ENCODE measurements at regions not wholly inside any gene's neighbourhood (a gene's known extent, or its start where the extent isn't known, plus 50 kb on each side); places are given as distances from the start of the nearest gene placed in this dataset.
A peak's percentile ranks its signal among the peaks of the same experiment; 100 is the strongest.

GRCh38 chr10:21057436-21057835 is 160.3 kb upstream of the NEBL start:
- H3K27ac ChIP-seq = no peak overlapping the region
- ATAC-seq (replicated peaks in 6 of 8) = no peak
- WGBS, 10 experiments = 27 to 100% (median 89%) methylated on average over 1 to 8 of the region's 8 CpGs; no CpG with 5 or more reads in 1 of the 10 experiments
- in situ Hi-C loops (cut with MboI; ENCODE audit: low pct_unique_long_range_greater_than_20kb in 2 of 9, low sequenced_read_pairs in 9 of 9, unreplicated experiment in 9 of 9) = no loop called here
- H3K4me1 ChIP-seq (replicated peaks in 1 of 2) = no peaks in the 10 kb centered on the region
- H3K4me3 ChIP-seq = no peak overlapping the region

- Histone ChIP-seq H3K4me3 (no peak overlapping the region), H3K27ac (no peak overlapping the region), H3K4me1 (replicated peaks in 1 of 2) (no peaks in the 10 kb centered on the region)
- no peak for ATAC-seq (replicated peaks in 6 of 8)
- WGBS, 10 experiments = 0 to 83% (median 62%) methylated on average over 1 to 4 of the region's 4 CpGs
- in situ Hi-C loops (cut with MboI; ENCODE audit: low pct_unique_long_range_greater_than_20kb in 2 of 9, low sequenced_read_pairs in 9 of 9, unreplicated experiment in 9 of 9) = no loop called here
Observed at GRCh38 chr10:21056461-21056860, 159.3 kb upstream of the NEBL start.

- WGBS, 10 experiments = 0 to 83% (median 65%) methylated on average over 1 to 11 of the region's 12 CpGs; no CpG with 5 or more reads in 1 of the 10 experiments
- Histone ChIP-seq H3K4me3 (no peak overlapping the region), H3K4me1 (replicated peaks in 1 of 2) (no peaks in the 10 kb centered on the region), H3K27ac (no peak overlapping the region)
- in situ Hi-C loops (cut with MboI; ENCODE audit: low pct_unique_long_range_greater_than_20kb in 2 of 9, low sequenced_read_pairs in 9 of 9, unreplicated experiment in 9 of 9) = no loop called here
- ATAC-seq (replicated peaks in 6 of 8) = no peak
Observed at GRCh38 chr10:21055339-21056135, 158.4 kb upstream of the NEBL start.

GRCh38 chr10:21053953-21054690 is 157.0 kb upstream of the NEBL start:
- no peak for ATAC-seq (replicated peaks in 6 of 8)
- in situ Hi-C loops (cut with MboI; ENCODE audit: low pct_unique_long_range_greater_than_20kb in 2 of 9, low sequenced_read_pairs in 9 of 9, unreplicated experiment in 9 of 9) = no loop called here
- Histone ChIP-seq H3K4me1 (replicated peaks in 1 of 2) (no peaks in the 10 kb centered on the region), H3K4me3 (no peak overlapping the region), H3K27ac (no peak overlapping the region)
- 47 to 100% (median 96%) methylated on average over 2 to 9 of the region's 9 CpGs; no CpG with 5 or more reads in 1 of the 10 experiments for WGBS, 10 experiments

- no peak overlapping the region for H3K4me3 ChIP-seq
- no peak overlapping the region for H3K27ac ChIP-seq
- no peak for ATAC-seq (replicated peaks in 6 of 8)
- 0 to 100% (median 89%) methylated on average over 1 to 4 of the region's 4 CpGs; no CpG with 5 or more reads in 1 of the 10 experiments for WGBS, 10 experiments
- H3K4me1 ChIP-seq (replicated peaks in 1 of 2) = peaks cover 1 to 9% of the 10 kb centered on the region in 2 donors
- in situ Hi-C loops (cut with MboI; ENCODE audit: low pct_unique_long_range_greater_than_20kb in 2 of 9, low sequenced_read_pairs in 9 of 9, unreplicated experiment in 9 of 9) = no loop called here
Observed at GRCh38 chr10:21052709-21053104, 155.6 kb upstream of the NEBL start.

- WGBS, 10 experiments = 36 to 100% (median 70%) methylated on average over 1 to 5 of the region's 5 CpGs; no CpG with 5 or more reads in 1 of the 10 experiments
- in situ Hi-C loops (cut with MboI; ENCODE audit: low pct_unique_long_range_greater_than_20kb in 2 of 9, low sequenced_read_pairs in 9 of 9, unreplicated experiment in 9 of 9) = no loop called here
- no peak overlapping the region for H3K27ac ChIP-seq
- peak in 3 of 8 experiments; percentile 16 to 44 (median 44) for ATAC-seq (replicated peaks in 6 of 8)
- H3K4me1 ChIP-seq (replicated peaks in 1 of 2) = peaks cover 2 to 9% of the 10 kb centered on the region in 2 donors
- H3K4me3 ChIP-seq = no peak overlapping the region
Observed at GRCh38 chr10:21052072-21052708, 155.1 kb upstream of the NEBL start.

- no peak overlapping the region for H3K27ac ChIP-seq
- in situ Hi-C loops (cut with MboI; ENCODE audit: low pct_unique_long_range_greater_than_20kb in 2 of 9, low sequenced_read_pairs in 9 of 9, unreplicated experiment in 9 of 9) = no loop called here
- no peak for ATAC-seq (replicated peaks in 6 of 8)
- peaks cover 7 to 9% of the 10 kb centered on the region in 2 donors for H3K4me1 ChIP-seq (replicated peaks in 1 of 2)
- H3K4me3 ChIP-seq = no peak overlapping the region
- 35 to 100% (median 66%) methylated on average over 2 to 3 of the region's 3 CpGs; no CpG with 5 or more reads in 2 of the 10 experiments for WGBS, 10 experiments
Observed at GRCh38 chr10:21049482-21049881, 152.4 kb upstream of the NEBL start.

GRCh38 chr10:21048068-21048467 is 151.0 kb upstream of the NEBL start:
- in situ Hi-C loops (cut with MboI; ENCODE audit: low pct_unique_long_range_greater_than_20kb in 2 of 9, low sequenced_read_pairs in 9 of 9, unreplicated experiment in 9 of 9) = no loop called here
- 19 to 83% (median 50%) methylated on average over 1 to 5 of the region's 6 CpGs for WGBS, 10 experiments
- Histone ChIP-seq H3K4me1 (replicated peaks in 1 of 2) (peaks cover 7 to 9% of the 10 kb centered on the region in 2 donors), H3K4me3 (no peak overlapping the region), H3K27ac (no peak overlapping the region)
- ATAC-seq (replicated peaks in 6 of 8) = peak in 5 of 8 experiments; percentile 76 to 88 (median 82)

GRCh38 chr10:21047511-21047910 is 150.4 kb upstream of the NEBL start:
- ATAC-seq (replicated peaks in 6 of 8) = no peak
- WGBS, 10 experiments = 60 to 100% (median 94%) methylated on average over 1 to 3 of the region's 3 CpGs; no CpG with 5 or more reads in 1 of the 10 experiments
- in situ Hi-C loops (cut with MboI; ENCODE audit: low pct_unique_long_range_greater_than_20kb in 2 of 9, low sequenced_read_pairs in 9 of 9, unreplicated experiment in 9 of 9) = no loop called here
- H3K4me1 ChIP-seq (replicated peaks in 1 of 2) = peaks cover 7 to 9% of the 10 kb centered on the region in 2 donors
- no peak overlapping the region for H3K4me3 ChIP-seq
- no peak overlapping the region for H3K27ac ChIP-seq

- no peak overlapping the region for H3K27ac ChIP-seq
- no peak for ATAC-seq (replicated peaks in 6 of 8)
- in situ Hi-C loops (cut with MboI; ENCODE audit: low pct_unique_long_range_greater_than_20kb in 2 of 9, low sequenced_read_pairs in 9 of 9, unreplicated experiment in 9 of 9) = no loop called here
- H3K4me3 ChIP-seq = no peak overlapping the region
- peaks cover 7 to 9% of the 10 kb centered on the region in 2 donors for H3K4me1 ChIP-seq (replicated peaks in 1 of 2)
Observed at GRCh38 chr10:21047096-21047495, 150.0 kb upstream of the NEBL start.

GRCh38 chr10:21043044-21043443 is 145.9 kb upstream of the NEBL start:
- no peak for ATAC-seq (replicated peaks in 6 of 8)
- Histone ChIP-seq H3K4me3 (no peak overlapping the region), H3K4me1 (replicated peaks in 1 of 2) (peaks cover 3 to 7% of the 10 kb centered on the region in 2 donors), H3K27ac (no peak overlapping the region)
- WGBS, 10 experiments = 19 to 100% (median 83%) methylated on average over 1 to 4 of the region's 4 CpGs; no CpG with 5 or more reads in 1 of the 10 experiments
- in situ Hi-C loops (cut with MboI; ENCODE audit: low pct_unique_long_range_greater_than_20kb in 2 of 9, low sequenced_read_pairs in 9 of 9, unreplicated experiment in 9 of 9) = no loop called here

- in situ Hi-C loops (cut with MboI; ENCODE audit: low pct_unique_long_range_greater_than_20kb in 2 of 9, low sequenced_read_pairs in 9 of 9, unreplicated experiment in 9 of 9) = no loop called here
Observed at GRCh38 chr10:21042536-21042935, 145.4 kb upstream of the NEBL start.

More at GRCh38 chr10:21042536-21042935, 145.4 kb upstream of the NEBL start:
- 0 to 100% (median 86%) methylated on average over 1 of the region's 1 CpG; no CpG with 5 or more reads in 3 of the 10 experiments for WGBS, 10 experiments
- peak in 1 of 8 experiments; percentile 49 for ATAC-seq (replicated peaks in 6 of 8)
- peaks cover 0 to 4% of the 10 kb centered on the region in 2 donors for H3K4me1 ChIP-seq (replicated peaks in 1 of 2)
- H3K27ac ChIP-seq = no peak overlapping the region
- no peak overlapping the region for H3K4me3 ChIP-seq
